ENCODE measurements at regions not wholly inside any gene's neighbourhood (a gene's known extent, or its start where the extent isn't known, plus 50 kb on each side); places are given as distances from the start of the nearest gene placed in this dataset.

GRCh38 chr14:62431496-62431895, 613.8 kb downstream of the KCNH5 start:
- Histone ChIP-seq H3K4me3 (ENCODE audit: extremely low read depth, insufficient read depth, low read length, poor library complexity, severe bottlenecking) (no peak overlapping the region), H3K27ac (ENCODE audit: low read depth, low read length, severe bottlenecking) (no peak overlapping the region), H3K4me1 (ENCODE audit: control insufficient read depth, insufficient read depth, low read length, poor library complexity, severe bottlenecking) (peaks cover 17% of the 10 kb centered on the region), H3K36me3 (ENCODE audit: control insufficient read depth, insufficient read depth, low read length) (no peaks in the 10 kb centered on the region), H3K9me3 (ENCODE audit: control insufficient read depth, low read length) (peaks cover 27% of the 10 kb centered on the region)
- 75 to 86% methylated on average over 1 to 2 of the region's 2 CpGs for WGBS, 2 experiments (ENCODE audit: insufficient coverage in 2 of 2)

- H3K27ac ChIP-seq (ENCODE audit: low read depth, low read length, severe bottlenecking), result no peak overlapping the region
- H3K4me1 ChIP-seq (ENCODE audit: control insufficient read depth, insufficient read depth, low read length, poor library complexity, severe bottlenecking), result peaks cover 12% of the 10 kb centered on the region
- no peaks in the 10 kb centered on the region for H3K36me3 ChIP-seq (ENCODE audit: control insufficient read depth, insufficient read depth, low read length)
- peaks cover 27% of the 10 kb centered on the region for H3K9me3 ChIP-seq (ENCODE audit: control insufficient read depth, low read length)
- WGBS, 2 experiments (ENCODE audit: insufficient coverage in 2 of 2), result 80 to 100% methylated on average over 1 of the region's 2 CpGs
- H3K4me3 ChIP-seq (ENCODE audit: extremely low read depth, insufficient read depth, low read length, poor library complexity, severe bottlenecking), result no peak overlapping the region
These were observed 612.3 kb downstream of the KCNH5 start for GRCh38 chr14:62432955-62433354.

GRCh38 chr14:62436261-62436660, 609.0 kb downstream of the KCNH5 start:
- Histone ChIP-seq H3K36me3 (ENCODE audit: control insufficient read depth, insufficient read depth, low read length) (no peaks in the 10 kb centered on the region), H3K4me1 (ENCODE audit: control insufficient read depth, insufficient read depth, low read length, poor library complexity, severe bottlenecking) (no peaks in the 10 kb centered on the region)

GRCh38 chr14:62439210-62439609, 606.0 kb downstream of the KCNH5 start:
- H3K4me1 ChIP-seq (ENCODE audit: control insufficient read depth, insufficient read depth, low read length, poor library complexity, severe bottlenecking), result no peaks in the 10 kb centered on the region
- H3K9me3 ChIP-seq (ENCODE audit: control insufficient read depth, low read length), result peaks cover 22% of the 10 kb centered on the region
- no peaks in the 10 kb centered on the region for H3K36me3 ChIP-seq (ENCODE audit: control insufficient read depth, insufficient read depth, low read length)
- WGBS, 2 experiments (ENCODE audit: insufficient coverage in 2 of 2), result 80 to 86% methylated on average over 1 of the region's 2 CpGs
- no peak overlapping the region for H3K4me3 ChIP-seq (ENCODE audit: extremely low read depth, insufficient read depth, low read length, poor library complexity, severe bottlenecking)
- H3K27ac ChIP-seq (ENCODE audit: low read depth, low read length, severe bottlenecking), result no peak overlapping the region

More at GRCh38 chr14:62436261-62436660, 609.0 kb downstream of the KCNH5 start:
- WGBS, 2 experiments (ENCODE audit: insufficient coverage in 2 of 2), result 0% methylated on average over 1 of the region's 2 CpGs
- Histone ChIP-seq H3K27ac (ENCODE audit: low read depth, low read length, severe bottlenecking) (no peak overlapping the region), H3K4me3 (ENCODE audit: extremely low read depth, insufficient read depth, low read length, poor library complexity, severe bottlenecking) (no peak overlapping the region), H3K9me3 (ENCODE audit: control insufficient read depth, low read length) (peaks cover 37% of the 10 kb centered on the region)

GRCh38 chr14:62443796-62444195, 601.5 kb downstream of the KCNH5 start:
- Histone ChIP-seq H3K9me3 (ENCODE audit: control insufficient read depth, low read length) (peaks cover 22% of the 10 kb centered on the region), H3K27ac (ENCODE audit: low read depth, low read length, severe bottlenecking) (no peak overlapping the region), H3K4me3 (ENCODE audit: extremely low read depth, insufficient read depth, low read length, poor library complexity, severe bottlenecking) (no peak overlapping the region), H3K4me1 (ENCODE audit: control insufficient read depth, insufficient read depth, low read length, poor library complexity, severe bottlenecking) (no peaks in the 10 kb centered on the region), H3K36me3 (ENCODE audit: control insufficient read depth, insufficient read depth, low read length) (no peaks in the 10 kb centered on the region)
- 83 to 96% methylated on average over 3 of the region's 3 CpGs for WGBS, 2 experiments (ENCODE audit: insufficient coverage in 2 of 2)

- Histone ChIP-seq H3K4me1 (ENCODE audit: control insufficient read depth, insufficient read depth, low read length, poor library complexity, severe bottlenecking) (no peaks in the 10 kb centered on the region), H3K27ac (ENCODE audit: low read depth, low read length, severe bottlenecking) (no peak overlapping the region), H3K4me3 (ENCODE audit: extremely low read depth, insufficient read depth, low read length, poor library complexity, severe bottlenecking) (no peak overlapping the region), H3K9me3 (ENCODE audit: control insufficient read depth, low read length) (peaks cover 10% of the 10 kb centered on the region), H3K36me3 (ENCODE audit: control insufficient read depth, insufficient read depth, low read length) (no peaks in the 10 kb centered on the region)
- 33% methylated on average over 1 of the region's 4 CpGs; no CpG with 5 or more reads in 1 of the 2 experiments for WGBS, 2 experiments (ENCODE audit: insufficient coverage in 2 of 2)
These were observed 599.7 kb downstream of the KCNH5 start for GRCh38 chr14:62445570-62445969.

- Histone ChIP-seq H3K27ac (ENCODE audit: low read depth, low read length, severe bottlenecking) (no peak overlapping the region), H3K4me1 (ENCODE audit: control insufficient read depth, insufficient read depth, low read length, poor library complexity, severe bottlenecking) (no peaks in the 10 kb centered on the region), H3K9me3 (ENCODE audit: control insufficient read depth, low read length) (no peaks in the 10 kb centered on the region), H3K36me3 (ENCODE audit: control insufficient read depth, insufficient read depth, low read length) (no peaks in the 10 kb centered on the region), H3K4me3 (ENCODE audit: extremely low read depth, insufficient read depth, low read length, poor library complexity, severe bottlenecking) (no peak overlapping the region)
- 94 to 100% methylated on average over 1 to 2 of the region's 3 CpGs for WGBS, 2 experiments (ENCODE audit: insufficient coverage in 2 of 2)
These were observed 594.0 kb downstream of the KCNH5 start for GRCh38 chr14:62451221-62451620.

- no peaks in the 10 kb centered on the region for H3K36me3 ChIP-seq (ENCODE audit: control insufficient read depth, insufficient read depth, low read length)
- H3K27ac ChIP-seq (ENCODE audit: low read depth, low read length, severe bottlenecking), result no peak overlapping the region
- no peaks in the 10 kb centered on the region for H3K4me1 ChIP-seq (ENCODE audit: control insufficient read depth, insufficient read depth, low read length, poor library complexity, severe bottlenecking)
- no peaks in the 10 kb centered on the region for H3K9me3 ChIP-seq (ENCODE audit: control insufficient read depth, low read length)
- no peak overlapping the region for H3K4me3 ChIP-seq (ENCODE audit: extremely low read depth, insufficient read depth, low read length, poor library complexity, severe bottlenecking)
- WGBS, 2 experiments (ENCODE audit: insufficient coverage in 2 of 2), result no CpG with 5 or more reads among the region's 2 CpGs
These were observed 592.0 kb downstream of the KCNH5 start for GRCh38 chr14:62453226-62453625.

- Histone ChIP-seq H3K4me1 (ENCODE audit: control insufficient read depth, insufficient read depth, low read length, poor library complexity, severe bottlenecking) (no peaks in the 10 kb centered on the region), H3K9me3 (ENCODE audit: control insufficient read depth, low read length) (no peaks in the 10 kb centered on the region), H3K36me3 (ENCODE audit: control insufficient read depth, insufficient read depth, low read length) (no peaks in the 10 kb centered on the region), H3K27ac (ENCODE audit: low read depth, low read length, severe bottlenecking) (no peak overlapping the region), H3K4me3 (ENCODE audit: extremely low read depth, insufficient read depth, low read length, poor library complexity, severe bottlenecking) (no peak overlapping the region)
- 80 to 86% methylated on average over 1 to 3 of the region's 3 CpGs for WGBS, 2 experiments (ENCODE audit: insufficient coverage in 2 of 2)
These were observed 589.8 kb downstream of the KCNH5 start for GRCh38 chr14:62455446-62455845.

GRCh38 chr14:62462988-62463387, 582.3 kb downstream of the KCNH5 start:
- Histone ChIP-seq H3K9me3 (ENCODE audit: control insufficient read depth, low read length) (no peaks in the 10 kb centered on the region), H3K4me1 (ENCODE audit: control insufficient read depth, insufficient read depth, low read length, poor library complexity, severe bottlenecking) (no peaks in the 10 kb centered on the region), H3K36me3 (ENCODE audit: control insufficient read depth, insufficient read depth, low read length) (no peaks in the 10 kb centered on the region), H3K4me3 (ENCODE audit: extremely low read depth, insufficient read depth, low read length, poor library complexity, severe bottlenecking) (no peak overlapping the region), H3K27ac (ENCODE audit: low read depth, low read length, severe bottlenecking) (no peak overlapping the region)
- 89 to 100% methylated on average over 2 to 3 of the region's 4 CpGs for WGBS, 2 experiments (ENCODE audit: insufficient coverage in 2 of 2)

GRCh38 chr14:62468946-62469345, 576.3 kb downstream of the KCNH5 start:
- Histone ChIP-seq H3K9me3 (ENCODE audit: control insufficient read depth, low read length) (no peaks in the 10 kb centered on the region), H3K36me3 (ENCODE audit: control insufficient read depth, insufficient read depth, low read length) (no peaks in the 10 kb centered on the region), H3K27ac (ENCODE audit: low read depth, low read length, severe bottlenecking) (no peak overlapping the region), H3K4me3 (ENCODE audit: extremely low read depth, insufficient read depth, low read length, poor library complexity, severe bottlenecking) (no peak overlapping the region), H3K4me1 (ENCODE audit: control insufficient read depth, insufficient read depth, low read length, poor library complexity, severe bottlenecking) (no peaks in the 10 kb centered on the region)
- 75 to 83% methylated on average over 1 of the region's 1 CpG for WGBS, 2 experiments (ENCODE audit: insufficient coverage in 2 of 2)

Data from mesodermal cell (in vitro differentiated cells).